CD14-positive monocyte (primary cell): ENCODE measurements at regions not wholly inside any gene's neighbourhood (a gene's known extent, or its start where the extent isn't known, plus 50 kb on each side); places are given as distances from the start of the nearest gene placed in this dataset.

Source experiments
- DNase-seq, 3 donors: peaks; one replicate each; pipeline ENCODE4 v3.0.0-alpha.2; 2011 to 2022
- H2AFZ ChIP-seq: 2 replicates; pipeline ENCODE4 v1.6.0; 2012; ENCODE audit warnings: mild to moderate bottlenecking, low read depth, low read length, inconsistent platforms; ENCODE audit not compliant: insufficient read depth, poor library complexity, severe bottlenecking
- H3K27ac ChIP-seq, 2 donors: 1 replicate in 1 of 2; 2 replicates in 1 of 2; pipeline ENCODE4 v1.5.1; 2012 to 2013; ENCODE audit warnings: low read length in 2 of 2, control low read depth in 1 of 2, inconsistent platforms in 1 of 2, low read depth in 1 of 2, mild to moderate bottlenecking in 1 of 2
- H3K27me3 ChIP-seq, 2 donors: one replicate each; pipeline versions ENCODE4 v1.6.0 to v1.6.1; 2011 to 2013; ENCODE audit warnings: low read length in 2 of 2; ENCODE audit not compliant: control insufficient read depth in 2 of 2, insufficient read depth in 2 of 2
- H3K36me3 ChIP-seq, 2 donors: replicated peaks in 1 of 2; 1 replicate in 1 of 2; 2 replicates in 1 of 2; pipeline versions ENCODE4 v1.5.1 to v1.6.1; 2012 to 2013; ENCODE audit warnings: low read length in 2 of 2, control low read depth in 1 of 2, inconsistent platforms in 1 of 2, mild to moderate bottlenecking in 1 of 2; ENCODE audit not compliant: insufficient read depth in 2 of 2, control insufficient read depth in 1 of 2
- H3K4me1 ChIP-seq, 2 donors: 1 replicate in 1 of 2; 2 replicates in 1 of 2; pipeline versions ENCODE4 v1.5.1 to v1.6.1; 2012 to 2013; ENCODE audit warnings: low read length in 2 of 2, control low read depth in 1 of 2, inconsistent platforms in 1 of 2, mild to moderate bottlenecking in 1 of 2, moderate library complexity in 1 of 2; ENCODE audit not compliant: insufficient read depth in 2 of 2, control insufficient read depth in 1 of 2
- H3K4me2 ChIP-seq: replicated peaks from 2 replicates; pipeline ENCODE3; 2012; ENCODE audit warnings: low read length, moderate library complexity, mild to moderate bottlenecking; ENCODE audit not compliant: poor library complexity, severe bottlenecking; ENCODE audit errors: extremely low read depth
- H3K4me3 ChIP-seq, 3 experiments: fragments of 200-600 bp in 1 of 3; sonication (generic) in 1 of 3; replicated peaks in 1 of 3; 1 replicate in 2 of 3; 2 replicates in 1 of 3; pipeline ENCODE4 v1.5.1; 2011 to 2013; ENCODE audit warnings: low read length in 3 of 3, mild to moderate bottlenecking in 3 of 3, control low read depth in 2 of 3, low read depth in 2 of 3, inconsistent platforms in 1 of 3, moderate library complexity in 1 of 3
- H3K79me2 ChIP-seq: 2 replicates; pipeline ENCODE4 v1.6.0; 2012; ENCODE audit warnings: mild to moderate bottlenecking, control low read depth, inconsistent platforms, low read length, moderate library complexity; ENCODE audit not compliant: insufficient read depth
- H3K9ac ChIP-seq: 2 replicates; pipeline ENCODE4 v1.6.0; 2017; ENCODE audit warnings: low read length, mild to moderate bottlenecking; ENCODE audit not compliant: insufficient read depth, poor library complexity, severe bottlenecking
- H3K9me3 ChIP-seq, 2 donors: replicated peaks in 1 of 2; 1 replicate in 1 of 2; 2 replicates in 1 of 2; pipeline versions ENCODE4 v1.5.1 to v1.6.1; 2012 to 2013; ENCODE audit warnings: low read length in 2 of 2, control low read depth in 1 of 2; ENCODE audit not compliant: control insufficient read depth in 1 of 2, insufficient read depth in 1 of 2
- H4K20me1 ChIP-seq: 2 replicates; pipeline ENCODE4 v1.6.0; 2012; ENCODE audit warnings: mild to moderate bottlenecking, low read length, control low read depth, moderate library complexity; ENCODE audit not compliant: insufficient read depth
- H3K27ac Mint-ChIP-seq, 7 donors: one replicate each; pipeline ENCODE4 v1.8.0; 2020; ENCODE audit warnings: mild to moderate bottlenecking in 7 of 7, mixed read lengths in 7 of 7, moderate library complexity in 6 of 7, inconsistent platforms in 2 of 7
- H3K27me3 Mint-ChIP-seq, 3 donors: one replicate each; pipeline ENCODE4 v1.8.0; 2021 to 2022; ENCODE audit warnings: low read depth in 3 of 3, mild to moderate bottlenecking in 3 of 3, mixed read lengths in 3 of 3, moderate library complexity in 3 of 3, inconsistent platforms in 1 of 3
- H3K36me3 Mint-ChIP-seq, 2 donors: one replicate each; pipeline ENCODE4 v1.8.0; 2020; ENCODE audit warnings: mixed read lengths in 2 of 2, inconsistent platforms in 1 of 2, mild to moderate bottlenecking in 1 of 2
- H3K4me1 Mint-ChIP-seq: one replicate; pipeline ENCODE4 v1.8.0; 2020; ENCODE audit warnings: mild to moderate bottlenecking, mixed read lengths
- H3K4me3 Mint-ChIP-seq, 2 donors: one replicate each; pipeline ENCODE4 v1.8.0; 2020; ENCODE audit warnings: mild to moderate bottlenecking in 2 of 2, mixed read lengths in 2 of 2, moderate library complexity in 1 of 2
- H3K9me3 Mint-ChIP-seq, 7 donors: one replicate each; pipeline ENCODE4 v1.8.0; 2020 to 2022; ENCODE audit warnings: mixed read lengths in 7 of 7, mild to moderate bottlenecking in 6 of 7, moderate library complexity in 6 of 7, inconsistent platforms in 2 of 7
- WGBS: methylation state at CpG from one replicate; pipeline ENCODE4 v1.1.5; 2013; ENCODE audit warnings: missing lambda C conversion rate; ENCODE audit not compliant: insufficient coverage; 5-methylcytosine and 5-hydroxymethylcytosine counted together
- intact Hi-C, 2 donors: fragments of 100-400 bp; cut with micrococcal nuclease; formaldehyde crosslinking; loops; one replicate each; pipeline versions ENCODE4 v1.15.0 to v1.15.1; 2023
- TF ChIP-seq, protein P1 (sequence below): fragments of 200-600 bp; IDR thresholded peaks from one replicate; pipeline ENCODE4 v1.8.0; 2022; ENCODE audit warnings: antibody characterized with exemption, mild to moderate bottlenecking

DNA sequence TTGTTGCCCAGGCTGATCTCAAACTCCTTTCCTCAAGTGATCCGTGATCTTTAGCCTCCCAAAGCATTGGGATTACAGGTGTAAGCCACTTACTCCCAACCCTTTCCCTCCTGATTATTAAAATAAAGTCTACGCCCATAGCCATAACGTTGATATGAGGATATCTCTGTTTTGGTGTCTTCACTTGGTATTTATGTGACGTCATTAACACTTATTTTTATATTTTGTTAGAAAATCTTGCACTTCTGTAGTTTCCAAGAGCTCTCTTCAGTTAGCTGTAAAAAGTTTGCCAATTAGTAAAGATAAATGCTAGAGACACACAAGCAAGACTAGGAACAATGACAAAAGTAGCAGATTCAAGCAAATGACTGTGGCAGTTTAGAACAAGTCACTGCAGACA lies 115.6 kb upstream of the HSF2 start:
- H3K79me2 ChIP-seq: no peaks in the 10 kb centered on the region
- Mint-ChIP-seq H3K27ac (no peak overlapping the region), H3K4me1 (no peaks in the 10 kb centered on the region), H3K27me3 (no peaks in the 10 kb centered on the region), H3K9me3 (peaks cover 2 to 16% (median 8%) of the 10 kb centered on the region in 7 donors), H3K36me3 (no peaks in the 10 kb centered on the region), H3K4me3 (no peak overlapping the region)
- H3K27ac ChIP-seq: no peak overlapping the region
- no peak overlapping the region for H3K4me3 ChIP-seq
- H3K4me1 ChIP-seq: no peaks in the 10 kb centered on the region
- DNase-seq: no peak
- intact Hi-C loops: no loop called here
- H3K4me2 ChIP-seq: no peak overlapping the region
- no peak overlapping the region for H3K9ac ChIP-seq
- H2AFZ ChIP-seq: no peak overlapping the region
- 100% methylated on average over 1 of the region's 4 CpGs for WGBS
- no peaks in the 10 kb centered on the region for H3K27me3 ChIP-seq
- H4K20me1 ChIP-seq: no peaks in the 10 kb centered on the region
- peaks cover 0 to 12% of the 10 kb centered on the region in 2 donors for H3K9me3 ChIP-seq
- H3K36me3 ChIP-seq: no peaks in the 10 kb centered on the region
- TF ChIP-seq, protein P1, sequence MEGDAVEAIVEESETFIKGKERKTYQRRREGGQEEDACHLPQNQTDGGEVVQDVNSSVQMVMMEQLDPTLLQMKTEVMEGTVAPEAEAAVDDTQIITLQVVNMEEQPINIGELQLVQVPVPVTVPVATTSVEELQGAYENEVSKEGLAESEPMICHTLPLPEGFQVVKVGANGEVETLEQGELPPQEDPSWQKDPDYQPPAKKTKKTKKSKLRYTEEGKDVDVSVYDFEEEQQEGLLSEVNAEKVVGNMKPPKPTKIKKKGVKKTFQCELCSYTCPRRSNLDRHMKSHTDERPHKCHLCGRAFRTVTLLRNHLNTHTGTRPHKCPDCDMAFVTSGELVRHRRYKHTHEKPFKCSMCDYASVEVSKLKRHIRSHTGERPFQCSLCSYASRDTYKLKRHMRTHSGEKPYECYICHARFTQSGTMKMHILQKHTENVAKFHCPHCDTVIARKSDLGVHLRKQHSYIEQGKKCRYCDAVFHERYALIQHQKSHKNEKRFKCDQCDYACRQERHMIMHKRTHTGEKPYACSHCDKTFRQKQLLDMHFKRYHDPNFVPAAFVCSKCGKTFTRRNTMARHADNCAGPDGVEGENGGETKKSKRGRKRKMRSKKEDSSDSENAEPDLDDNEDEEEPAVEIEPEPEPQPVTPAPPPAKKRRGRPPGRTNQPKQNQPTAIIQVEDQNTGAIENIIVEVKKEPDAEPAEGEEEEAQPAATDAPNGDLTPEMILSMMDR: no peak

DNA sequence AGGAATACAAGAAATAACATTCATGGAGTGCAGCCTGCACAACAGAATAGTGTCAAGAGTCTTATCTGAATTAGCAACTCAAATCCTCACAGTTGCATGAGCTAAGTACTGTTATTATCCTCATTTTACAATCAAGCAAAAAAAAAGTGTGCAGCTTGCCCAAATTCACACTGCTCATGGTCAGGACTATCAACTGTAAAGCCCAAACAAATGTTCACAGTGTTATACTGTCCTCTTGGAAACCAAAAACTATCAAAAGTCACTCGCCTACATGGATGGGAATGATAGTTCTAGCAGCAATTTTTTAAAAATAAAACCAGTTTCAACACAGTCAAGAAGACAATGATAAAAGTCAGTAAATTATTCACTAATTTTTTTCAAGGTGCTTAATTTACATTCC lies 114.6 kb upstream of the HSF2 start:
- H3K36me3 Mint-ChIP-seq: no peaks in the 10 kb centered on the region
- no peak overlapping the region for H3K4me3 Mint-ChIP-seq

More for the DNA sequence above, 114.6 kb upstream of the HSF2 start:
- H3K36me3 ChIP-seq: no peaks in the 10 kb centered on the region
- no peaks in the 10 kb centered on the region for H3K27me3 Mint-ChIP-seq
- no peaks in the 10 kb centered on the region for H3K79me2 ChIP-seq
- DNase-seq: no peak
- WGBS: no CpG with 5 or more reads among the region's 1 CpG
- no peak overlapping the region for H3K9ac ChIP-seq
- no peak overlapping the region for H2AFZ ChIP-seq
- H3K9me3 Mint-ChIP-seq: peaks cover 2 to 16% (median 8%) of the 10 kb centered on the region in 7 donors
- no peak overlapping the region for H3K4me3 ChIP-seq
- H3K27ac Mint-ChIP-seq: no peak overlapping the region
- no peaks in the 10 kb centered on the region for H3K27me3 ChIP-seq
- H3K27ac ChIP-seq: no peak overlapping the region
- no peaks in the 10 kb centered on the region for H4K20me1 ChIP-seq
- intact Hi-C loops: no loop called here
- TF ChIP-seq, protein P1: no peak
- H3K4me1 Mint-ChIP-seq: no peaks in the 10 kb centered on the region
- peaks cover 0 to 12% of the 10 kb centered on the region in 2 donors for H3K9me3 ChIP-seq
- H3K4me1 ChIP-seq: no peaks in the 10 kb centered on the region
- no peak overlapping the region for H3K4me2 ChIP-seq
